GM19025 (cell line): ENCODE measurements at regions not wholly inside any gene's neighbourhood (a gene's known extent, or its start where the extent isn't known, plus 50 kb on each side); places are given as distances from the start of the nearest gene placed in this dataset.

Experiments
- ATAC-seq: cut with Tn5 transposase; IDR thresholded peaks from one replicate; pipeline ENCODE4 v1.9.1; 2021; ENCODE audit warnings: mild to moderate bottlenecking, low read depth, moderate library complexity; ENCODE audit not compliant: unreplicated experiment

- ATAC-seq = no peak
Observed at GRCh38 chr2:200052627-200053026, 97.2 kb downstream of the MAIP1 start.

- no peak for ATAC-seq
Observed at GRCh38 chr2:200054681-200055468, 99.5 kb downstream of the MAIP1 start.

GRCh38 chr2:200056105-200056504 is 100.7 kb downstream of the MAIP1 start:
- no peak for ATAC-seq

GRCh38 chr2:200063155-200063554 is 107.8 kb downstream of the MAIP1 start:
- no peak for ATAC-seq

GRCh38 chr2:200064879-200065278 is 109.5 kb downstream of the MAIP1 start:
- no peak for ATAC-seq

- ATAC-seq = no peak
Observed at GRCh38 chr2:200065477-200065876, 110.1 kb downstream of the MAIP1 start.

GRCh38 chr2:200066417-200066816 is 111.0 kb downstream of the MAIP1 start:
- ATAC-seq = no peak

GRCh38 chr2:200068642-200069041 is 113.3 kb downstream of the MAIP1 start:
- ATAC-seq = no peak

- no peak for ATAC-seq
Observed at GRCh38 chr2:200077210-200077650, 121.8 kb downstream of the MAIP1 start.

GRCh38 chr2:200077838-200078237 is 122.5 kb downstream of the MAIP1 start:
- no peak for ATAC-seq

GRCh38 chr2:200079356-200079755 is 124.0 kb downstream of the MAIP1 start:
- ATAC-seq = no peak

- ATAC-seq = no peak
Observed at GRCh38 chr2:200081236-200081635, 125.9 kb downstream of the MAIP1 start.

- no peak for ATAC-seq
Observed at GRCh38 chr2:200081811-200082210, 126.4 kb downstream of the MAIP1 start.

GRCh38 chr2:200084036-200084435 is 128.7 kb downstream of the MAIP1 start:
- no peak for ATAC-seq

GRCh38 chr2:200086911-200087310 is 131.5 kb downstream of the MAIP1 start:
- ATAC-seq = no peak

- no peak for ATAC-seq
Observed at GRCh38 chr2:200087451-200087850, 132.1 kb downstream of the MAIP1 start.

- ATAC-seq = no peak
Observed at GRCh38 chr2:200089040-200089755, 133.8 kb downstream of the MAIP1 start.

- no peak for ATAC-seq
Observed at GRCh38 chr2:200089756-200090109, 134.4 kb downstream of the MAIP1 start.

- ATAC-seq = no peak
Observed at GRCh38 chr2:200090683-200091082, 135.3 kb downstream of the MAIP1 start.

GRCh38 chr2:200091126-200091525 is 135.7 kb downstream of the MAIP1 start:
- no peak for ATAC-seq

GRCh38 chr2:200092235-200092634 is 136.9 kb downstream of the MAIP1 start:
- ATAC-seq = no peak

- ATAC-seq = no peak
Observed at GRCh38 chr2:200095436-200095835, 140.1 kb downstream of the MAIP1 start.
